ENCODE measurements at regions not wholly inside any gene's neighbourhood (a gene's known extent, or its start where the extent isn't known, plus 50 kb on each side); places are given as distances from the start of the nearest gene placed in this dataset.
A peak's percentile ranks its signal among the peaks of the same experiment; 100 is the strongest.
"Not testable (repeated sequence)": the region's sequence is repeated elsewhere in the genome, so short reads cannot be mapped to it uniquely, and the experiment has no call there.

GRCh38 chr4:12679217-12679616 lies 804.9 kb downstream of the RAB28 start:
- DNase-seq = no peak

- DNase-seq = no peak
Measured at GRCh38 chr4:12674184-12674583, 810.0 kb downstream of the RAB28 start.

DNA sequence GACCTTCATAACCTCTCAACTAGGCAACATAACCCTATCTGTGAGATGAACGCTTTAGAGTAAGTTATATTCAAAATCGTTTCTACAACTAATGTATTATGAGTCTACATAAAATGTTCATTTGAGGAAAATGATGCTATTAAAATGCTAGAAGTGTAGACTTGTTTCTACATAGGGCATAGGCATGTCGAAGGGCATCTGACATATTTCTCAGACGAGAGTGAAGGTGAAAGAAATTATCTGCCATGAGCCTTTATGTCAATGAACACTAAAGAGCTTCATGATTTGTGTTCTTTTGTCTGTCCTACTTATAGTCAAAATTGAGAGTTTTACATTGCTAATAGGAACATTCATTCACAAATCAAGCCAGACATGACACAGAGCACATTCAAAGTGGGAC lies 811.8 kb downstream of the RAB28 start:
- DNase-seq = no peak

DNA sequence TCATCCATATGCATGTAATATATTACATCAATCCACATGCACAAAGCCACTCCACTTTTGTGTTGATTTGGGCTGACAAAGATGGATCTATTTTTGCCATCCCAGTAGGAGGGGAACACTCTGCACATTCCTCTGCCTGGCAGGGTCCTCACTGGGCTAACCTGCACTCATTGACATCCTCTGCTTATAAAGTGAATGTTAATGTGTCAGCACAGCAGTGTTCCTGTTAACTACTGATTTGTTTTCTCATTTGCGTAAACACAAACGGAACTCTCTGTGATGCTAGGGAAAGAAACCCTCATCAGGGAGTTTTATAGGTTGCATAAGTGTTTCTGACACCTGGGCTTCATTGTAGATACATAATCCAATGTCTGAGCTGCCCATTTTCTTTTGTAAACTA lies 826.0 kb downstream of the RAB28 start:
- no peak for DNase-seq

- DNase-seq = no peak
Measured at GRCh38 chr4:12651876-12652275, 832.3 kb downstream of the RAB28 start.

DNA sequence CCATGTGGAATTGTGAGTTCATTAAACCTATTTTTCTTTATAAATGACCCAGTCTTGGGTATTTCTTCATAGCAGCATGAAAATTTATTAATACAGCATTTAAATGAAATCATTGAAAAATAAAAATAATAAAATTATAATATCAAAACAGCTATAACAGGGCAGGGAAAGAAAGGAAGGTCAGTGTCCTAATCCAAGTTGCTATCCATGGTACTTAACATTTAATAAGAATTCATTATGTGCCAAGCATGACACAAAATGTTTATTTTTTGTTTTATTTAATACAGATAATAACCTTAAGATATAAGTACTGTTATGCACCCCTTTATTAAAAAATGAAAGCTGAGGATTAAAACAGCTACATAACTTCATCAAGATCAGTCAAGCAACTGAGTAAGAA lies 838.4 kb downstream of the RAB28 start:
- no peak for DNase-seq

DNA sequence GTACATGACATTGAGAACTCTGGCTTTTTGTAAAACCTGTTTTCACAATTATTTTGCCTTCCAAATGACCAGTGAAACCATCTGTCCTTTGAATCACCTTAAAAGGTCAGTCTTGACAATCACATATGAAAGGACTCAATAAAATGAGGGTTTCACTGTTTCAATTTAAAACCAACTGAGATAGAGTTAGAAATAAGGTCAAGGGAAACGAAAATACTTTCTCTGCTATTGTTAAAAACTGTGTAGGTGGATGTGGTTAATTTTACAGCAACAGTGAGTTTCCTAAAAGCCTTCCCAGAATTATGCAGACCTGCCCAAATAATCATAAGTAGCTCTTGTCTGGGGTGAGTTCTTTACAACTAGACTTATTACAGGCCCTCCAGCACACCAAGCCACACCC lies 839.9 kb downstream of the RAB28 start:
- no peak for DNase-seq

DNA sequence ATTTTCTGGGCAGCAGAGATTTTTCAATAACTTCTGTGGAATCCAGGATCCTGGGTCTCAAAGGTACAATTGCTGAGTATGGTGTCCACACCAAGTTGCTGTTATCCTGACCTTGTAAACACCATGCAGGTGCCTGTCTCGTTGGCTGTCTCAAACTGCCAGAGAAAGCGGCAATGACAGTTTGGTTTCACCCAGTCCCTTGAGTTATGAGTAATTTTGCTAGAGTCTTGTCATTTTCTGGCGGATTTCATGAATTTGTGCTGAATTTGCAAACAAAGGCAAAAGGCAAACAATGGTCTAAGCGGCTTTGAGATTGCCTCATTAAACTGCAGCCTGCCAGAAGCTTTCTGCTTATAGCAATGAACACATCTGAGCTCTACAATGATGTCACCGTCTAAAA lies 847.9 kb downstream of the RAB28 start:
- DNase-seq = no peak

DNA sequence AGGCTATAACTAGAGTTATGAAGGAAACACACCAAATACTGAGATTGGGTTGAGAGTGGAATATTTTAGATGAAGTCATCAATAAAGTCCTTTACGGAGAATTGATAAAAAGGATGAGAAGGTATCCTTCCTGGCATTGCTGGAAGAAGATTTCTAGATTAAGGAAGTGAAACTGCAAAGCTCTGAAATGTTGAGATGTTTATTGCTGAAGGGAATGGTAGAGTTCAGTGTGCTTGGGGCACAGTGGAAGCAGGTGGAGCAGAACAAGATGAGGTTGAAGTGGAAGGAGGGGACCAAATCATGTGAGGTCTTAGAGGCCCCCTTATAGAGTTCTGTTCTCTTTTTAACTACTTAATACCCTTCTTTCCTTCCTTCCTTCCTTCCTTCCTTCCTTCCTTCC lies 848.5 kb downstream of the RAB28 start:
- no peak for DNase-seq

DNA sequence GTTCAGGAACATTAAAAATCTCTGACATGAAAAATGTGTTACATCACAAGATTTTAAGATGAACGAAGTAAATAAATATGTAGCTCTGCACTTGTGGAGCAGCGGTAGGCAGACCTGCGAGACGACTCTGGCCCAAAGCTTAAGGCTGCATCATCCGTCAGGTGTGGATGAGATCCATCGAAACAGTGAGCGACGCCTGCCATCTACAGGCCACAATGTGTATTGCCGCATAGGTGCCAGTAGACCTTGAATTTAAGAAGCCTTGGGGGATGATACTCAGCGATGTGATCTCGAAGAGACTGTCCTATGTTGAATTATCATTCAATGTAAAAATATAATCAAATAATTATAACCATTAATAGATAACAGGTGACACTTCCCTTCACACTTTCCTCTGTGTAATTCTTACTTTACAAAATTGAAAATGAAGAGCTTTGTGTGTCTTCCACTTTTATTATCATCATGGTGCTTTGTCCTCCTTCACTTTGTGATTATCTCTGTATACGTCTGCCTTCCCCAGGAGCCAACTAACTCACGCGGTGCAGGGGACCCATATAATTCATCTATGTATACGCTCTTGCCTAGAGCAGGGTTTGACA lies 851.0 kb downstream of the RAB28 start:
- DNase-seq = peak; percentile 74

GRCh38 chr4:12615822-12616221 lies 868.3 kb downstream of the RAB28 start:
- DNase-seq = no peak

DNA sequence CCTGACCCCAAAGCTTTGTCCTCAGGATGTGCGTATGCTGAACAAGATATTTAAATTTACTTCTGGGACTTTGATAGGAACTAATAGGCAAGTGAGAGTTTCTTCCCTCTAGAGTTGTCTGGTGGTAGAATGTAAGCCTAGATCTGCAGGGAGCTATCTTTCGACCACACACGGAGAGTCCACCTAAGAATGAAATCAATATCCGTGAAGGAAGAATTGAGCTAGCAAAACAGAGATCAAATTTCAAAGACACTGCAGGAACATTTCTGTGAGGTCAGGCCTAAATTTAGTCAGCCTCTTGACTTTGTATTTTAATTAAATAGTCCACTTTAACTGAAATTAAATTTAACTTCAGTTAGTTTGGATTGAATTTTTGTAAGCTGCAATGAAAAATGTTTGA lies 871.3 kb downstream of the RAB28 start:
- DNase-seq = no peak

- DNase-seq = not testable (repeated sequence)
Measured at GRCh38 chr4:12609212-12609875, 874.8 kb downstream of the RAB28 start.

DNA sequence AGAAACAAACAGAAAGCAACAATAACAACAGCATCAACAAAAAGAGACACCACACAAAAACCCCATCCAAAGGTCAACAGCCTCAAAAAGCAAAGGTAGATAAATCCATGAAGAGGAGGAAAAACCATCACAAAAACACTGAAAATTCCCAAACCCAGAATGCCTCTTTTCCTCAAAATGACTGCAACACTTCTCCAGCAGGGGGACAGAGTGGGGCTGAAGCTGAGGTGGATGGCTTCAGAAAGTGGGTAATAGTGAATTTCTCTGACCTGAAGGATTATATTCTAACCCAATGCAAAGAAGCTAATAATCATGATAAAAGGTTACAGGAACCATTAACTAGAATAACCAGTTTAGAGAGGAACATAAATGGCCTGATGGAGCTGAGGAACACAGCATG lies 888.2 kb downstream of the RAB28 start:
- DNase-seq = no peak

DNA sequence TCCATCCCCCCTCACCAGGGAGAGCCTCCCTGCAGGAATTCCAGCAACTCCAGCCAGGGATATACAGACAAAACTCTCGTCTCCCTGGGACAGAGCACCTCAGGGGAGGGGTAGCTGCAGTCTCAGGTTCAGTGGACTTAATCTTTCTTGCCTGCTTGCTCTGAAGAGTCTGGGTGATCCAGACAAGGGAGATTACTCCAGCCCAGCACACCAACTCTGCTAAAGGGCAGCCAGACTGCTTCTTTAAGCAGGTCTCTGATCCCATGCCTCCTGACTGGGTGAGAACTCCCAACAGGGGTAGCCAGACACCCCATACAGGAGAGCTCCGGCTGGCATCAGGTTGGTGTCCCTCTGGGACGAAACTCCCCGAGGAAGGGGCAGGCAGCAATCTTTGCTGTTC lies 888.7 kb downstream of the RAB28 start:
- no peak for DNase-seq

- no peak for DNase-seq
Measured at GRCh38 chr4:12588582-12588981, 895.6 kb downstream of the RAB28 start.

DNA sequence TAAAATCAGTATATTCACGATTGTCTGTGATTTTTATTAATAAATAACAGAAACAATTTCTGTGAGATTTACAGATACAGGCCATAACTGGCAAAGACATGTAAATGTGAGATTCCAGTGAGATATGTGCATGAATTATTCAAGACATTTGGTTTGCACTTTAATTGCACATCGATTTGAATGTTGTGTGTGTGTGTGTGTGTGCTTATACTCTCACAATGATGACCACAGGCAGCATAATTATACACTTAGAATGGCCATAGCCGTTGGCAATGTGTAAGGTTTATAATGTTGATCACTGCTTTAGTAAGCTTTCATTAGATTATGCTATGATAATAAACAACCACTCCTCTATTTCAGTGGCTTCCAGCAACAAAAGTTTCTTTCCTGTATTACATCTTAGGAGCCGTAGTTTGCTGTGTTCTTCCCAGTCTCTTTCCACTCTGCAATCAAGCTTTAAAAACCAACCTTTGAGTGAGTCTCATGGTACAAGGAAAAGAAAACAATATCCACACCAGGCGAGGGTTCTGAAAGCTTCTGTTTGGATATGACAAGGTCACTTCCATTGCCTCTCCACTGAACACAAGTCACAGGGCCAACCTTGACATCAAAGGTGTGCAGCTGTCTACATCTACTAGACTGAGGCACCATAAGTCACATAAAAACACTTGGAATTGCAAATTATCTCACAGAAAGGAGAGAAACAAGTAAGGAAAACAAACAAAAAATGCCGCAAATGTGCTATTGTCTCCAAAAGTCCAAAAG lies 897.7 kb downstream of the RAB28 start:
- no peak for DNase-seq

- DNase-seq = no peak
Measured at GRCh38 chr4:12584116-12584875, 899.8 kb downstream of the RAB28 start.

GRCh38 chr4:12583275-12583674 lies 900.9 kb downstream of the RAB28 start:
- DNase-seq = no peak

- DNase-seq = no peak
Measured at GRCh38 chr4:12580787-12581186, 903.4 kb downstream of the RAB28 start.

- DNase-seq = no peak
Measured at GRCh38 chr4:12579172-12579571, 905.0 kb downstream of the RAB28 start.

GRCh38 chr4:12576409-12576808 lies 907.7 kb downstream of the RAB28 start:
- DNase-seq = no peak

DNA sequence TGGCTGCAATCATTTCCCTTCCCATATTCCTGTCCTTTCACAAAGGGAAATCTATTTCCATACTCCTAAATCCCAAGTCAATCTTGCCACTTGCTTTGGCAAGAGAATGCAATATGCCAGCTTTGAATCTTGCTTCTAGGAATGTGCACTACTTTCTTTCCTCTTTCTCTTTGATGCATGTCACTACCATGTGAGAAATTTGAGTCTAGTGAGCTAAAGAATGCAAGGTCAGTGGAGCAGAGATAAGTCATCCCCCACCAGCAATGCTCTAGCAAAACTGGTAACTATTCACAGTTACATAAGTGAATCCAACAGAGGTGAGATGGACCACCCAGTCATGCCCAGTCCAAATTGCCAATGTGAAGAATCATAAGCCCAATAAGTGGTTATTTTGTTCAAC lies 910.4 kb downstream of the RAB28 start:
- no peak for DNase-seq
